GM19463 (cell line): ENCODE measurements at regions not wholly inside any gene's neighbourhood (a gene's known extent, or its start where the extent isn't known, plus 50 kb on each side); places are given as distances from the start of the nearest gene placed in this dataset.

Experiments
- ATAC-seq: cut with Tn5 transposase; IDR thresholded peaks from one replicate; pipeline ENCODE4 v1.9.1; 2021; ENCODE audit warnings: mild to moderate bottlenecking, moderate library complexity; ENCODE audit not compliant: unreplicated experiment

- no peak for ATAC-seq
Observed at GRCh38 chr1:73775896-73776295, 422.1 kb downstream of the LRRIQ3 start.

- ATAC-seq = no peak
Observed at GRCh38 chr1:73772941-73773340, 425.0 kb downstream of the LRRIQ3 start.

- ATAC-seq = no peak
Observed at GRCh38 chr1:73771396-73771795, 426.6 kb downstream of the LRRIQ3 start.

DNA sequence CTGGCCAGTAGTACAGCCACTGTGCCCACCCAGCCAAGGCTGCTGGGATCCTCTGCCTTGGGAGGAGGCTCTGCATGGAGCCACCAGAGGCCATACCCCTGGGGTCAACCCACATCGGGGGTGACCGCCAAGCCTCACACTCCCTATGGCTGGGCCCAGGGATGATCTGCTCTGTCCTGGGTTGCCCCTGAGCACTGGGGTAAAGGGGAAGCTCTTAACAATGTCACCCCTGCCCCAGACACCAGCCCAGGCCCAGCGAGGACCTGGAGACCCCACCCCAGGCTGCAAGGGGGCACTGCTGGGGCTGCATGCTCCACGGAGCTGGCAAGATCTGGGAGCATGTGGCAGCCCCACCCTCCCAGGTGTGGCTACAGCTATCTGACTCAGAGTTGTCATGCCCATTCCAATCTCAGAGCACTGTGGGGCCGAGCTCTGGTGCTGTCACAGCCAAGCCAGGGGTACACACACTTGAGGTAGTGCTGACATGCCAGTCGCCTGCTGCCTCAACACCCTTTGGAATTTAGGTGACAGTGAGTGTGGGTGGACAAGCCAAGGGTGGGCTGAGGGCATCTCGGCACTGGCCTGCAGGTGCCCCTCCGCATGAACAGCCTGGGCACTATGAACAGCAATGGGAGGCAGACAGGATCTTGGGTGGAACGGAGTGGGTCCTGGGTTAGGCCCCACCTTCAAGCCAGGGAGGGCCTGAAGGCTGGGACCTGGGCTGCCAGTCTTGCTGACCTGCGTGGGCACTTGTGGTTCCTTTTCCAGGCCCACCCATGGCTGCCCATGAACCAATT lies 427.7 kb downstream of the LRRIQ3 start:
- no peak for ATAC-seq

DNA sequence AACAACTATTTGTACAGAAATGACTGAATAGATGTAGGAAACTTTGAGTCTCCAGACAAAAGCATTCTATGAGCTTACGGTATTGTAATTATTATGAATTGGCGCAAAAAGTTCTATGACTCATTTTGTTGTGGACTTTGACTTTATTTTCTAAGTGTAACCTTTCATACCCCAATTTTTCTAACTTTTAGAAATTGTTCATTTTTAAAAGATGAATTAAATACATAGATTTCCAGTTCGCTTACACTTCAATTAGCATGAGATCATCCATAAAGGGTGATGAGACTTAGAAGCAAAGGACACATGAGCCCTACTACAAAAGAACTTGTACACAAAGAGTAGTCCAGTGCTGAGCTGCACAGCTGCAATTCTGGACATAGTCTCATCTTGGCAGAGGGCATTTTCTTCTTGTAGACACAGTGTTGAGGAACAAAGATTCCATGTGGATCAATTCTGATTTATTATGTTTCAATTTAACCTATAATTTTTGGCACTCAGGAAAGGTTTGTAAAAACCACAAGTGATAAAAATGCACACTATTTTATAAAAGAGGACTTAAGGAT lies 431.1 kb downstream of the LRRIQ3 start:
- ATAC-seq = no peak

GRCh38 chr1:73765551-73766233 lies 432.3 kb downstream of the LRRIQ3 start:
- ATAC-seq = no peak

GRCh38 chr1:73761559-73761958 lies 436.4 kb downstream of the LRRIQ3 start:
- no peak for ATAC-seq

DNA sequence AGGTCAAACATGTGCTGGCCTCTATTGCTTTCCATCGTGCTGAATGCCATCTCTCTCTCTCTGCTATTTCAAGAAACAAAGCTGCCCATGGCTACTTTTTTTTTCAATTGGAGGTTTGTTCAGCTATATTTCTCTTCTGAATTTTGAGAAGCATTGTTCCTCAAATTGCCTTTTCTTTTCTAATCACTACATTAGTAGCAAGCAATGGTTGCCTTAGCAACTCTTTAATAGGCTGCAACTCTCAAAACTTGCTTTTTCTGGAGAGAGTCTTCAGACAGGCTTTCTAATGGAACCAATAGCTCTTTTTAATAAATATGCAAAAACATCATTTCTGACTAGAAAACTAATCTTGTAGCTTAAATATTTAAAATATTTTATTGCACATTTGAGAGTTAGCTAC lies 439.0 kb downstream of the LRRIQ3 start:
- ATAC-seq = no peak

- no peak for ATAC-seq
Observed at GRCh38 chr1:73756817-73757216, 441.2 kb downstream of the LRRIQ3 start.

DNA sequence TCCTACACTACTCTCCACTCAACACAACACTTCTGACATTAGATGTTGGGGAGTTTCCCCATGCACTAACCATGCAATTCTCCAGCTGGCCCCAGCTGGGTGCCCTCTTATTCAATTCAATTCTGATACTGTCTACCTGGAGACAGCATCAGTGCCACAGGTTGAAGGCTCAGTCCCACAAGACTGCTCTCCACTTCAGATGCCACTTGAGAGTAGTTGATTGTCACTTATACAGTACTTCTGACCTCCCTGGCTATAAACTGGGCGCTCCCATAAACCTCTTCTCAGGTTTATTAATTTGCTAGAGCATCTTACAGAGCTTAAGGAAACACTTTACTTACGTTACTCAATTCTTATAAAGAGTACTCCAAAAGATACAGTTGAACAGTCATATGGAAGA lies 442.3 kb downstream of the LRRIQ3 start:
- no peak for ATAC-seq

DNA sequence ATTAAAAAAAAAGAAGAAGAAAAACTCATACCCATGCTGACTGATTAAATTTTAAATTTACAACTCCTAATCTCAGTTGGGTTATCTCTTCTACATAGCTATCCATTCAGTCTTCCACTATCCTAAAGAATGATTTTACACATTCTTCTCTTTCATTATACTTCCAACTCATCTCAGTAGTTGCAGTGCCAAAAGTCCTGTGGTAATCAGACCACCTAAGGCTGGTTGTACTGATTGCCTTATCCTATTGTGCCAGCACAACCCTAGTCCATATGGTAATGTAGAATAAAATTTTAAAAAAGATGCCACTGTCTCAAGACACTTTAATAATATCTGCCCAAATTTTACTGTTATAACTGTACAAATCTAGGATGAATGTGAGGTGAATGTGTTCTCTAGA lies 448.0 kb downstream of the LRRIQ3 start:
- no peak for ATAC-seq

GRCh38 chr1:73744985-73745384 lies 453.0 kb downstream of the LRRIQ3 start:
- ATAC-seq = no peak

- ATAC-seq = no peak
Observed at GRCh38 chr1:73736125-73736524, 461.9 kb downstream of the LRRIQ3 start.

DNA sequence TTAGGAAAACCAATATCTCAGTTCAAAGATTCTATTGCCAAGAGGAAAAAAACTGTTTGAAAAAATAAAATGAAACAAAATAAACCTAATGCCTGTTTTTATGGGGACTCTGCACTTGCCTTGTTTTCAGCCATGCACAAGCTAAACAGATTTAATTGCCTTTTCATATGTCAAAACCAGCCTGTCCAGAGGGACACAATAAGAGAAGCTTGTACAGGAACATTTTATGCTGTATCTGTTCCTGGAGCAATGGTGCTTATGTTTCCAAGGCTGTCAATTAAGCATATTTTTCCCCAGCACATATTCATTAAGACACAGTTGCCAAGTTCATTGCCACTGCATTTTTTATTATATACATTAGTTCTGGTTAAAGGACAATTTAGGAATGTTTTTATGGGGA lies 470.9 kb downstream of the LRRIQ3 start:
- no peak for ATAC-seq

DNA sequence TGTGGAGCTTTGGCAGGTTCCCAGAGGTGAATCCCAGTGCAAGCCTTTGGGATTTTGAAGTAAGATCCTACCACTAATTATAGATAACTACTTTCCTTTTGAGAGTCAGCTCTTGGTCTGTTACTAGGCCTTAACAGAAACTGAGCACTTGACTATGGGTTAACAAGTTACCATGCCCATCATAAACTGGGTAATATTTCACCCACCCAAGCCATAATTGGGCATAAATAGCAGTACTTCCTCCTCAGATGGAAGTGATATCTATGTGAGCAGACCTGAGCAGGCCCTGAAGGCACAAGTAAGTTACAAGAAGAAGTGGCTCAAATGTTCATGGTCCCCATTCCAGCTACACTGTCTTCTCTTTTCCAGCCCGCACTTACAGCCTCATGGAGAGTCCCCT lies 475.9 kb downstream of the LRRIQ3 start:
- ATAC-seq = no peak

- ATAC-seq = no peak
Observed at GRCh38 chr1:73717976-73718375, 480.0 kb downstream of the LRRIQ3 start.

GRCh38 chr1:73711089-73711488 lies 486.9 kb downstream of the LRRIQ3 start:
- no peak for ATAC-seq

- no peak for ATAC-seq
Observed at GRCh38 chr1:73701826-73702225, 496.1 kb downstream of the LRRIQ3 start.

GRCh38 chr1:73676186-73676585 lies 521.8 kb downstream of the LRRIQ3 start:
- no peak for ATAC-seq

DNA sequence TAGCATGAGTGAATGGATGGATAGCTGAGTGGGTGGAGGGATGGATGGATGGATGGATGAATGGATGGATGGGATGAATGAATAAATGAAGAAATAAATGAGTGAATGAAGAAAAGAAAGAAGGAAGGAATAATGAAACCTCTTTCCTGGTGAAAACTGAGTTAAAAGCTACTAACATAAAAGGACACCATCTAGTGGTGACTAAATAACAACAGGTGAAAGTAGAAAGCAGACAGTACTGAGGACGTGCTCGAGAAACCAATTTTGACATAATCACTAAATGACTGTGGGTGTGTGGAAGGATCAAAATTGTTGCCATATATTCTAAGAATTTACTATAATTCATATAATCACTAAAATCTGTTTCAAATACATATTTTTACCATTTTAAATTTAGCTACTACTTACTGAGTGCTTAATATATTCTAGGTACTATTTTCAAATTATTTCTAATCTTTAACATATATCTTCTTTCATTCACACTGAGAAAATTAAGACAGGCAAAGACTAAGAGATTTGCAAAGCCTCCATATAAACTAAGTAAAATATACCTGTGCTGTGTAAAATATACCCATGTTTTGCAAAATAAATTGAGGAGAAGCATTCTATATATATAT lies 522.9 kb downstream of the LRRIQ3 start:
- ATAC-seq = peak; percentile 70

DNA sequence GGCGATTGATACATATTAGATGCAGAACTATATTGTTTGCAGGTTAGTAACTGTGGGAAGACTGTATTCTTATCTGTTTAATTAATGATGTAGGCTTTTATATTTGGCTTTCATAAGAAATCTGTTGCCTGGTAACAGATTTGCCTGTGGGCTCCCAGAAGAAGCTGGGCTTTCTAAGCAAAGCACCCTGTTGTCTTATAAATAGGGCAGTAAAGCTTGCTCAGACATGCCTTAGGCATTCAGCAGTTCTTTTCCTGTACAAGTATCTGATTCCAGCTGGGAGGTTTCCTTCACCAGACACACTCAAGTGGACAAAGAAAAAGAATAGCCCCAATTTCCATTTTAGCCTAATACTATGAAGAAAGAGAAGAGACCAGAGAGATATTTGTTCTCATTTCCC lies 524.0 kb downstream of the LRRIQ3 start:
- ATAC-seq = no peak

DNA sequence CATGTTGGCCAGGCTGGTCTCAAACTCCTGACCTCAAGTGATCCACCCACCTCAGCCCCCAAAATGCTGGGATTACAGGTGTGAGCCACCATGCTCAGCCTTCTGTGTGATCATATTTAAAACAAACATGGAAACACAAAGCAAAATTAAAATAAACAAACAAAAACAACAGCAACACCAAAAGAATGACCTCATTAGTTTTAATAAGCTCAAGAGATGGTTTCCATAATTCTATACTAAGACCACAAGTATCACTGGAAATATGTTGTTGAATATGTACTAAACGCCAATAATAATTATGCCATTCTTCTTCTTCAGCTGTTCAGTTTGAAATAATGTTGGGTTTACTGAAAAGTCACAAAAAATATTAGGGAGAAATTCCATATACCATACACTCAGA lies 526.4 kb downstream of the LRRIQ3 start:
- ATAC-seq = no peak
